IMR-90 (cell line): ENCODE measurements at regions not wholly inside any gene's neighbourhood (a gene's known extent, or its start where the extent isn't known, plus 50 kb on each side); places are given as distances from the start of the nearest gene placed in this dataset.

ENCODE experiments used
- ATAC-seq: fragments of 200-7000 bp; cut with Tn5 transposase; 2 replicates; pipeline ENCODE4 v1.9.1; 2020; ENCODE audit warnings: low read depth, mild to moderate bottlenecking, moderate library complexity
- BruUV-seq: library from RNA; stranded (reverse); fragments of 400-500 nt; replicated peaks from 2 replicates; lab custom pipeline; 2021; lab: Mats Ljungman, UMichigan
- CTCF ChIA-PET: fragments of 300-600 bp; formaldehyde crosslinking; extraction: SDS; loops from one replicate; lab custom pipeline; 2021; ENCODE audit warnings: antibody characterized with exemption; lab: Yijun Ruan, JAX
- POLR2A ChIA-PET: fragments of 300-600 bp; sonication (Branson Sonifier 250); formaldehyde crosslinking; loops from one replicate; lab custom pipeline; 2022; ENCODE audit warnings: antibody characterized with exemption; ENCODE audit not compliant: unreplicated experiment; lab: Charles Lee
- DNase-seq: peaks from one replicate; pipeline ENCODE4 v3.0.0; 2013
- H2AFZ ChIP-seq: replicated peaks from 2 replicates; pipeline ENCODE3; 2013; ENCODE audit warnings: low read length, mild to moderate bottlenecking; ENCODE audit not compliant: poor library complexity
- H2AK5ac ChIP-seq: 2 replicates; pipeline ENCODE4 v1.6.1; 2013; ENCODE audit warnings: low read depth, low read length, inconsistent platforms
- H2AK9ac ChIP-seq: replicated peaks from 2 replicates; pipeline ENCODE3; 2013; ENCODE audit warnings: mild to moderate bottlenecking, low read depth, low read length, moderate library complexity; ENCODE audit not compliant: poor library complexity
- H2BK120ac ChIP-seq: 2 replicates; pipeline ENCODE4 v1.6.1; 2013; ENCODE audit warnings: low read depth, low read length, inconsistent platforms
- H2BK15ac ChIP-seq: 3 replicates; pipeline ENCODE4 v1.6.1; 2013; ENCODE audit warnings: low read depth, low read length, inconsistent platforms
- H2BK20ac ChIP-seq: 2 replicates; pipeline ENCODE4 v1.6.1; 2013; ENCODE audit warnings: low read depth, mild to moderate bottlenecking, inconsistent platforms, low read length, moderate library complexity
- H2BK5ac ChIP-seq: 2 replicates; pipeline ENCODE4 v1.6.1; 2013; ENCODE audit warnings: mild to moderate bottlenecking, low read depth, low read length, inconsistent platforms; ENCODE audit not compliant: poor library complexity, severe bottlenecking
- H3K14ac ChIP-seq: replicated peaks from 2 replicates; pipeline ENCODE4 v1.6.1; 2013; ENCODE audit warnings: low read depth, low read length, inconsistent platforms
- H3K18ac ChIP-seq: 2 replicates; pipeline ENCODE4 v1.6.1; 2013; ENCODE audit warnings: low read depth, low read length, control low read depth
- H3K23ac ChIP-seq: 2 replicates; pipeline ENCODE4 v1.6.1; 2013; ENCODE audit warnings: low read depth, low read length, inconsistent platforms
- H3K27ac ChIP-seq: 2 replicates; pipeline ENCODE4 v1.5.1; 2013; ENCODE audit warnings: mild to moderate bottlenecking, control low read depth, low read length; ENCODE audit not compliant: insufficient read depth
- H3K27me3 ChIP-seq: 2 replicates; pipeline ENCODE4 v1.6.1; 2013; ENCODE audit warnings: low read length; ENCODE audit not compliant: control insufficient read depth, insufficient read depth
- H3K36me3 ChIP-seq: 2 replicates; pipeline ENCODE4 v1.6.1; 2013; ENCODE audit warnings: low read length, mixed read lengths; ENCODE audit not compliant: control insufficient read depth, insufficient read depth
- H3K4ac ChIP-seq: 2 replicates; pipeline ENCODE4 v1.6.1; 2013; ENCODE audit warnings: low read depth, low read length, inconsistent platforms
- H3K4me1 ChIP-seq: 2 replicates; pipeline ENCODE4 v1.6.1; 2013; ENCODE audit warnings: low read length, mixed read lengths; ENCODE audit not compliant: control insufficient read depth, insufficient read depth
- H3K4me2 ChIP-seq: 2 replicates; pipeline ENCODE4 v1.6.1; 2013; ENCODE audit warnings: low read depth, mild to moderate bottlenecking, control low read depth, low read length, moderate library complexity
- H3K4me3 ChIP-seq: 2 replicates; pipeline ENCODE4 v1.5.1; 2013; ENCODE audit warnings: low read depth, mild to moderate bottlenecking, control low read depth, low read length, moderate library complexity; ENCODE audit not compliant: insufficient read depth
- H3K56ac ChIP-seq: 2 replicates; pipeline ENCODE4 v1.6.1; 2013; ENCODE audit warnings: low read length, inconsistent platforms; ENCODE audit not compliant: insufficient read depth; ENCODE audit errors: extremely low read depth
- H3K79me1 ChIP-seq, 2 experiments: 2 replicates each; pipeline ENCODE4 v1.6.1; 2013; ENCODE audit warnings: low read length in 2 of 2, inconsistent platforms in 1 of 2, low read depth in 1 of 2
- H3K9ac ChIP-seq: 2 replicates; pipeline ENCODE4 v1.6.1; 2013; ENCODE audit warnings: low read depth, low read length, control low read depth
- H3K9me1 ChIP-seq: 2 replicates; pipeline ENCODE4 v1.6.1; 2013; ENCODE audit warnings: low read length, inconsistent platforms; ENCODE audit not compliant: insufficient read depth
- H3K9me3 ChIP-seq: 2 replicates; pipeline ENCODE4 v1.6.1; 2013; ENCODE audit warnings: low read length; ENCODE audit not compliant: control insufficient read depth, insufficient read depth
- H4K20me1 ChIP-seq: 2 replicates; pipeline ENCODE4 v1.6.1; 2013; ENCODE audit warnings: low read length, inconsistent platforms; ENCODE audit not compliant: insufficient read depth
- H4K5ac ChIP-seq: 2 replicates; pipeline ENCODE4 v1.6.1; 2013; ENCODE audit warnings: mild to moderate bottlenecking, low read depth, low read length, control low read depth
- H4K8ac ChIP-seq, 2 experiments: 2 replicates each; pipeline ENCODE4 v1.6.1; 2013; ENCODE audit warnings: low read depth in 2 of 2, low read length in 2 of 2, control low read depth in 1 of 2, inconsistent platforms in 1 of 2
- H4K91ac ChIP-seq: 2 replicates; pipeline ENCODE4 v1.6.1; 2013; ENCODE audit warnings: low read depth, low read length, inconsistent platforms; ENCODE audit not compliant: insufficient read depth
- CEBPB ChIP-seq: IDR thresholded peaks from 2 replicates; pipeline ENCODE4 v1.6.1; 2012; ENCODE audit warnings: low read depth, low read length, improper control_type of control experiment
- FOS ChIP-seq: fragments of 150-350 bp; IDR thresholded peaks from 2 replicates; pipeline ENCODE4 v1.6.1; 2016; ENCODE audit warnings: low read depth, low read length
- MAFK ChIP-seq: IDR thresholded peaks from 2 replicates; pipeline ENCODE4 v1.6.1; 2012; ENCODE audit warnings: low read depth, low read length, improper control_type of control experiment
- MAZ ChIP-seq: IDR thresholded peaks from 2 replicates; pipeline ENCODE4 v1.6.1; 2012; ENCODE audit warnings: low read depth, mild to moderate bottlenecking, low read length, improper control_type of control experiment, moderate library complexity, borderline replicate concordance
- NFE2L2 ChIP-seq: fragments of 150-350 bp; IDR thresholded peaks from 2 replicates; pipeline ENCODE4 v1.6.1; 2016; ENCODE audit warnings: low read depth, mild to moderate bottlenecking, low read length
- POLR2A ChIP-seq: IDR thresholded peaks from 2 replicates; pipeline ENCODE4 v1.6.1; 2012; ENCODE audit warnings: mild to moderate bottlenecking, low read depth, low read length
- RAD21 ChIP-seq: IDR thresholded peaks from 2 replicates; pipeline ENCODE4 v1.6.1; 2012; ENCODE audit warnings: low read length, improper control_type of control experiment
- WGBS, 2 experiments: methylation state at CpG; one replicate each; pipeline versions ENCODE4 v1.1.5 to v1.1.7; 2013; ENCODE audit warnings: missing lambda C conversion rate in 2 of 2; ENCODE audit not compliant: insufficient read length in 1 of 2; ENCODE audit errors: extremely low coverage in 2 of 2; 5-methylcytosine and 5-hydroxymethylcytosine counted together
- dilution Hi-C: fragments of 300-500 bp; cut with HindIII; formaldehyde crosslinking; loops from one replicate; pipeline ENCODE4 v1.14.3; 2018; ENCODE audit warnings: low sequenced_read_pairs; ENCODE audit not compliant: unreplicated experiment
- in situ Hi-C: fragments of 300-500 bp; cut with MboI; formaldehyde crosslinking; loops from 3 replicates; pipeline ENCODE4 v1.14.3; 2019; ENCODE audit warnings: low sequenced_read_pairs, inconsistent platforms, mixed read lengths
- intact Hi-C: fragments of 100-400 bp; cut with micrococcal nuclease; formaldehyde crosslinking; loops from 2 replicates; pipeline ENCODE4 v1.10.0; 2022
- TF ChIP-seq, protein P1 (sequence below): fragments of 150-350 bp; IDR thresholded peaks from 2 replicates; pipeline ENCODE4 v1.6.1; 2017; ENCODE audit warnings: mild to moderate bottlenecking, antibody characterized with exemption, low read length, low read depth
- TF ChIP-seq, protein P2 (sequence below): fragments of 150-350 bp; IDR thresholded peaks from 2 replicates; pipeline ENCODE4 v1.6.1; 2016; ENCODE audit warnings: low read depth, mild to moderate bottlenecking, low read length, moderate library complexity, borderline replicate concordance

DNA sequence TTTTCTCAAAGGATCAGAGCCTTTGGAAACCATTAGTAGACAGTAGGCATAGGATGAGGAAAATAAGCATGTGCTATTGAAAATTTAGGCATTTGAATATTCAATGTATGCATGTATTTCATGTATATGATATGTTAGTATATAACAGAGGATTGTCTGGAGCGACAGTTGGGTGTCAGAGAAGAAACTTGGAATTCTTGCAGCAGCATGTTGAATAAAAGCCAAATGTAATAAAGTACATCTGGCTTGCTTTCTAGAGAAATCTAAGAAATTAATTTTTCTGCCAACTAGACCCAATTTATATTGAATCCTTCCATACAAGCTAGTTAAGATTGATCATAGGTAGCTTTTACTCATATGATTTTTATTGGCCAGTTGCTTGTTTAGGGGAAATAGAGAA is 578.8 kb downstream of the CDH11 start:
- H3K4ac ChIP-seq, result no peak overlapping the region
- no peaks in the 10 kb centered on the region for H3K36me3 ChIP-seq
- no peak overlapping the region for H3K23ac ChIP-seq
- no peak overlapping the region for H3K27ac ChIP-seq
- dilution Hi-C loops, result no loop called here
- H3K4me1 ChIP-seq, result no peaks in the 10 kb centered on the region
- H3K4me3 ChIP-seq, result no peak overlapping the region
- H4K91ac ChIP-seq, result no peak overlapping the region
- H4K8ac ChIP-seq, result no peak overlapping the region
- H3K56ac ChIP-seq, result no peak overlapping the region
- H4K5ac ChIP-seq, result no peak overlapping the region
- DNase-seq, result no peak
- H2BK5ac ChIP-seq, result no peak overlapping the region
- no peaks in the 10 kb centered on the region for H3K27me3 ChIP-seq
- intact Hi-C loops, result no loop called here
- no peak overlapping the region for H2BK20ac ChIP-seq
- no peaks in the 10 kb centered on the region for H3K9me1 ChIP-seq
- H3K18ac ChIP-seq, result no peak overlapping the region
- no peak overlapping the region for H3K4me2 ChIP-seq
- TF ChIP-seq NFE2L2 (no peak), MAZ (no peak), POLR2A (no peak), RAD21 (no peak), MAFK (no peak), CEBPB (no peak), FOS (no peak)
- TF ChIP-seq, protein P1, sequence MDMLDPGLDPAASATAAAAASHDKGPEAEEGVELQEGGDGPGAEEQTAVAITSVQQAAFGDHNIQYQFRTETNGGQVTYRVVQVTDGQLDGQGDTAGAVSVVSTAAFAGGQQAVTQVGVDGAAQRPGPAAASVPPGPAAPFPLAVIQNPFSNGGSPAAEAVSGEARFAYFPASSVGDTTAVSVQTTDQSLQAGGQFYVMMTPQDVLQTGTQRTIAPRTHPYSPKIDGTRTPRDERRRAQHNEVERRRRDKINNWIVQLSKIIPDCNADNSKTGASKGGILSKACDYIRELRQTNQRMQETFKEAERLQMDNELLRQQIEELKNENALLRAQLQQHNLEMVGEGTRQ, result no peak
- TF ChIP-seq, protein P2, sequence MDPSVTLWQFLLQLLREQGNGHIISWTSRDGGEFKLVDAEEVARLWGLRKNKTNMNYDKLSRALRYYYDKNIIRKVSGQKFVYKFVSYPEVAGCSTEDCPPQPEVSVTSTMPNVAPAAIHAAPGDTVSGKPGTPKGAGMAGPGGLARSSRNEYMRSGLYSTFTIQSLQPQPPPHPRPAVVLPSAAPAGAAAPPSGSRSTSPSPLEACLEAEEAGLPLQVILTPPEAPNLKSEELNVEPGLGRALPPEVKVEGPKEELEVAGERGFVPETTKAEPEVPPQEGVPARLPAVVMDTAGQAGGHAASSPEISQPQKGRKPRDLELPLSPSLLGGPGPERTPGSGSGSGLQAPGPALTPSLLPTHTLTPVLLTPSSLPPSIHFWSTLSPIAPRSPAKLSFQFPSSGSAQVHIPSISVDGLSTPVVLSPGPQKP, result no peak
- in situ Hi-C loops, result no loop called here
- BruUV-seq, result no TSS peak
- H2BK120ac ChIP-seq, result no peak overlapping the region
- no peaks in the 10 kb centered on the region for H4K20me1 ChIP-seq
- no peak overlapping the region for H2AK5ac ChIP-seq
- H3K9me3 ChIP-seq, result no peaks in the 10 kb centered on the region
- no peaks in the 10 kb centered on the region for H3K79me1 ChIP-seq
- H3K14ac ChIP-seq, result no peak overlapping the region
- H2AFZ ChIP-seq, result no peak overlapping the region
- no peak overlapping the region for H2BK15ac ChIP-seq
- ChIA-PET POLR2A (no interaction called here), CTCF (no interaction called here)
- no CpG with 5 or more reads among the region's 1 CpG for WGBS, 2 experiments
- ATAC-seq, result no peak
- no peak overlapping the region for H2AK9ac ChIP-seq
- no peak overlapping the region for H3K9ac ChIP-seq
